Neural crest cell (in vitro differentiated cells): ENCODE measurements at regions not wholly inside any gene's neighbourhood (a gene's known extent, or its start where the extent isn't known, plus 50 kb on each side); places are given as distances from the start of the nearest gene placed in this dataset.
A peak's percentile ranks its signal among the peaks of the same experiment; 100 is the strongest.

Experiments
- DNase-seq: peaks from one replicate; pipeline ENCODE4 v3.0.0; 2021; ENCODE audit warnings: low read depth, mixed read lengths, low spot score
- H3K27ac Mint-ChIP-seq: one replicate; pipeline ENCODE4 v1.8.0; 2021; ENCODE audit warnings: mild to moderate bottlenecking, mixed read lengths; ENCODE audit not compliant: unreplicated experiment
- H3K27me3 Mint-ChIP-seq: 2 replicates; pipeline ENCODE4 v1.8.0; 2021; ENCODE audit warnings: low read depth, mild to moderate bottlenecking, mixed read lengths
- H3K36me3 Mint-ChIP-seq: 2 replicates; pipeline ENCODE4 v1.8.0; 2021; ENCODE audit warnings: low read depth, mild to moderate bottlenecking, mixed read lengths
- H3K4me1 Mint-ChIP-seq: 2 replicates; pipeline ENCODE4 v1.8.0; 2021; ENCODE audit warnings: mixed read lengths
- H3K4me3 Mint-ChIP-seq: one replicate; pipeline ENCODE4 v1.8.0; 2021; ENCODE audit warnings: mild to moderate bottlenecking, mixed read lengths
- H3K9me3 Mint-ChIP-seq: 2 replicates; pipeline ENCODE4 v1.8.0; 2021; ENCODE audit warnings: mixed read lengths
- CTCF ChIP-seq: fragments of 200-600 bp; sonication (generic); conservative IDR thresholded peaks from 2 replicates; pipeline ENCODE4 v1.5.0; 2021; ENCODE audit warnings: antibody characterized with exemption, mild to moderate bottlenecking

GRCh38 chr9:106621313-106622163, 241.4 kb upstream of the ZNF462 start:
- H3K27ac Mint-ChIP-seq, result peak overlapping the region; percentile 93
- peaks cover 6% of the 10 kb centered on the region for H3K27me3 Mint-ChIP-seq
- DNase-seq, result peak; percentile 16
- peaks cover 46% of the 10 kb centered on the region for H3K4me1 Mint-ChIP-seq
- no peaks in the 10 kb centered on the region for H3K9me3 Mint-ChIP-seq
- no peaks in the 10 kb centered on the region for H3K36me3 Mint-ChIP-seq
- H3K4me3 Mint-ChIP-seq, result peak overlapping the region; percentile 73
- no peak for TF ChIP-seq CTCF

- H3K27me3 Mint-ChIP-seq, result peaks cover 6% of the 10 kb centered on the region
- peaks cover 46% of the 10 kb centered on the region for H3K4me1 Mint-ChIP-seq
- H3K36me3 Mint-ChIP-seq, result no peaks in the 10 kb centered on the region
- no peak overlapping the region for H3K27ac Mint-ChIP-seq
- no peak for DNase-seq
- no peak for TF ChIP-seq CTCF
- H3K4me3 Mint-ChIP-seq, result peak overlapping the region; percentile 73
- no peaks in the 10 kb centered on the region for H3K9me3 Mint-ChIP-seq
Observed at GRCh38 chr9:106622164-106622487, 240.8 kb upstream of the ZNF462 start.

- Mint-ChIP-seq H3K36me3 (no peaks in the 10 kb centered on the region), H3K27ac (no peak overlapping the region), H3K4me1 (peaks cover 49% of the 10 kb centered on the region), H3K9me3 (no peaks in the 10 kb centered on the region), H3K4me3 (no peak overlapping the region), H3K27me3 (peaks cover 5% of the 10 kb centered on the region)
- TF ChIP-seq CTCF, result no peak
- no peak for DNase-seq
Observed at GRCh38 chr9:106623558-106623957, 239.4 kb upstream of the ZNF462 start.

- H3K36me3 Mint-ChIP-seq, result no peaks in the 10 kb centered on the region
- no peak overlapping the region for H3K27ac Mint-ChIP-seq
- H3K4me3 Mint-ChIP-seq, result no peak overlapping the region
- DNase-seq, result no peak
- no peaks in the 10 kb centered on the region for H3K9me3 Mint-ChIP-seq
- H3K4me1 Mint-ChIP-seq, result peaks cover 42% of the 10 kb centered on the region
- no peak for TF ChIP-seq CTCF
- H3K27me3 Mint-ChIP-seq, result peaks cover 2% of the 10 kb centered on the region
Observed at GRCh38 chr9:106625259-106625789, 237.6 kb upstream of the ZNF462 start.

- H3K4me1 Mint-ChIP-seq, result peaks cover 26% of the 10 kb centered on the region
- no peaks in the 10 kb centered on the region for H3K36me3 Mint-ChIP-seq
- H3K4me3 Mint-ChIP-seq, result no peak overlapping the region
- no peak for TF ChIP-seq CTCF
- no peaks in the 10 kb centered on the region for H3K9me3 Mint-ChIP-seq
- DNase-seq, result no peak
- H3K27ac Mint-ChIP-seq, result no peak overlapping the region
- H3K27me3 Mint-ChIP-seq, result peaks cover 2% of the 10 kb centered on the region
Observed at GRCh38 chr9:106626936-106627335, 236.0 kb upstream of the ZNF462 start.
